HG03432 (cell line): ENCODE measurements at regions not wholly inside any gene's neighbourhood (a gene's known extent, or its start where the extent isn't known, plus 50 kb on each side); places are given as distances from the start of the nearest gene placed in this dataset.
A peak's percentile ranks its signal among the peaks of the same experiment; 100 is the strongest.

Experiments used
- ATAC-seq: cut with Tn5 transposase; IDR thresholded peaks from one replicate; pipeline ENCODE4 v1.9.1; 2021; ENCODE audit warnings: mild to moderate bottlenecking, moderate library complexity; ENCODE audit not compliant: unreplicated experiment

- no peak for ATAC-seq
Measured at GRCh38 chr10:75347186-75347585, 54.4 kb downstream of the ZNF503 start.

GRCh38 chr10:75345738-75346137, 55.8 kb downstream of the ZNF503 start:
- no peak for ATAC-seq

- ATAC-seq: no peak
Measured at GRCh38 chr10:75344170-75344569, 57.4 kb downstream of the ZNF503 start.

- ATAC-seq: no peak
Measured at GRCh38 chr10:75342397-75342796, 59.2 kb downstream of the ZNF503 start.

GRCh38 chr10:75335983-75336382, 65.6 kb downstream of the ZNF503 start:
- peak; percentile 95 for ATAC-seq

- no peak for ATAC-seq
Measured at GRCh38 chr10:75335191-75335590, 66.4 kb downstream of the ZNF503 start.

GRCh38 chr10:75334720-75335119, 66.8 kb downstream of the ZNF503 start:
- no peak for ATAC-seq

GRCh38 chr10:75332081-75332480, 69.5 kb downstream of the ZNF503 start:
- ATAC-seq: no peak

- no peak for ATAC-seq
Measured at GRCh38 chr10:75331081-75331480, 70.5 kb downstream of the ZNF503 start.

- no peak for ATAC-seq
Measured at GRCh38 chr10:75329190-75329745, 72.3 kb downstream of the ZNF503 start.

- no peak for ATAC-seq
Measured at GRCh38 chr10:75326306-75326705, 75.3 kb downstream of the ZNF503 start.

- no peak for ATAC-seq
Measured at GRCh38 chr10:75319274-75319673, 82.3 kb downstream of the ZNF503 start.

- no peak for ATAC-seq
Measured at GRCh38 chr10:75314570-75314969, 78.8 kb upstream of the COMTD1 start.

GRCh38 chr10:75312440-75312839, 76.7 kb upstream of the COMTD1 start:
- no peak for ATAC-seq

GRCh38 chr10:75305675-75306074, 69.9 kb upstream of the COMTD1 start:
- ATAC-seq: no peak

GRCh38 chr10:75304741-75305390, 69.1 kb upstream of the COMTD1 start:
- no peak for ATAC-seq

- ATAC-seq: no peak
Measured at GRCh38 chr10:75304313-75304712, 68.6 kb upstream of the COMTD1 start.

GRCh38 chr10:75303045-75303777, 67.5 kb upstream of the COMTD1 start:
- no peak for ATAC-seq

GRCh38 chr10:75302029-75302428, 66.3 kb upstream of the COMTD1 start:
- no peak for ATAC-seq

- no peak for ATAC-seq
Measured at GRCh38 chr10:75297021-75297599, 61.4 kb upstream of the COMTD1 start.

- no peak for ATAC-seq
Measured at GRCh38 chr10:75295868-75296441, 60.2 kb upstream of the COMTD1 start.
